Mucosa of descending colon (tissue), 3 donors: ENCODE measurements at regions not wholly inside any gene's neighbourhood (a gene's known extent, or its start where the extent isn't known, plus 50 kb on each side); places are given as distances from the start of the nearest gene placed in this dataset.

Source experiments
- ATAC-seq: fragments of 200-7000 bp; cut with Tn5 transposase; one replicate; pipeline ENCODE4 v1.9.1; 2020; ENCODE audit warnings: mild to moderate bottlenecking, moderate library complexity
- DNase-seq, 3 donors: peaks; one replicate each; pipeline ENCODE4 v3.0.0-alpha.2; 2020
- H3K36me3 ChIP-seq: fragments of 200-600 bp; one replicate; pipeline ENCODE4 v1.8.0; 2021; ENCODE audit warnings: low read depth, mild to moderate bottlenecking
- H3K4me1 ChIP-seq: fragments of 200-600 bp; one replicate; pipeline ENCODE4 v1.8.0; 2021; ENCODE audit warnings: low read depth, mild to moderate bottlenecking
- H3K4me3 ChIP-seq: fragments of 200-600 bp; one replicate; pipeline ENCODE4 v1.8.0; 2021; ENCODE audit warnings: mild to moderate bottlenecking
- H3K9me3 ChIP-seq: fragments of 200-600 bp; one replicate; pipeline ENCODE4 v1.8.0; 2021; ENCODE audit warnings: mild to moderate bottlenecking
- intact Hi-C, 2 donors: fragments of 100-400 bp; cut with DNase I in 1 of 2; cut with micrococcal nuclease in 1 of 2; formaldehyde crosslinking; loops; one replicate each; pipeline versions ENCODE4 v1.11.0 to v1.11.1; 2022; cut with DNase I, micrococcal nuclease
- TF ChIP-seq, protein P1 (sequence below): fragments of 200-600 bp; IDR thresholded peaks from one replicate; pipeline ENCODE4 v1.8.0; 2022; ENCODE audit warnings: antibody characterized with exemption, mild to moderate bottlenecking
- donor health status: DM: no; HTN: no; CAD: no; lungs with moderate emphysema.
- donor health status: DM: no; HTN: no; CAD: no.
- donor health status: DM: no; HTN: yes; CAD: no.

DNA sequence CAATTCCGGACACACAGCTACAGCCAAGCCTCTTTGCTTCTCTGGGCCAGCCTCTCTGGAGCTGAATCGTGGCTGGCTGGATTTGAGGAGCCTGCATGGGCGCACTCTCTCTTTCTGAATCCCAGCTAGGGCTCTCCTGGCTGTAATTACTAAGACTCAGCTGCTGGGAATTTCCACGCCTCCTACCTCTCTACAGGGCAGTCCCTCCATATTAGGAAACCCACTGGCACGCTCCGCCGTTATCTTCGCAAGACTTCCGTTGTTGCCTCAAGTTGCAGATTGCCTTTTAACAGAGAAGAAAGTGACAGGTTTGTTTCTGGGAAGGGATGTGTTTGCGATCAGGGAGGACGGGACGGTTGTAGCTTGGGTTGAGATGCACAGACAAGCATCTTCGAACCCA, 188.4 kb upstream of the NLRP1 start:
- Histone ChIP-seq H3K4me3 (no peak overlapping the region), H3K36me3 (no peaks in the 10 kb centered on the region), H3K4me1 (no peaks in the 10 kb centered on the region), H3K9me3 (no peaks in the 10 kb centered on the region)
- TF ChIP-seq, protein P1, sequence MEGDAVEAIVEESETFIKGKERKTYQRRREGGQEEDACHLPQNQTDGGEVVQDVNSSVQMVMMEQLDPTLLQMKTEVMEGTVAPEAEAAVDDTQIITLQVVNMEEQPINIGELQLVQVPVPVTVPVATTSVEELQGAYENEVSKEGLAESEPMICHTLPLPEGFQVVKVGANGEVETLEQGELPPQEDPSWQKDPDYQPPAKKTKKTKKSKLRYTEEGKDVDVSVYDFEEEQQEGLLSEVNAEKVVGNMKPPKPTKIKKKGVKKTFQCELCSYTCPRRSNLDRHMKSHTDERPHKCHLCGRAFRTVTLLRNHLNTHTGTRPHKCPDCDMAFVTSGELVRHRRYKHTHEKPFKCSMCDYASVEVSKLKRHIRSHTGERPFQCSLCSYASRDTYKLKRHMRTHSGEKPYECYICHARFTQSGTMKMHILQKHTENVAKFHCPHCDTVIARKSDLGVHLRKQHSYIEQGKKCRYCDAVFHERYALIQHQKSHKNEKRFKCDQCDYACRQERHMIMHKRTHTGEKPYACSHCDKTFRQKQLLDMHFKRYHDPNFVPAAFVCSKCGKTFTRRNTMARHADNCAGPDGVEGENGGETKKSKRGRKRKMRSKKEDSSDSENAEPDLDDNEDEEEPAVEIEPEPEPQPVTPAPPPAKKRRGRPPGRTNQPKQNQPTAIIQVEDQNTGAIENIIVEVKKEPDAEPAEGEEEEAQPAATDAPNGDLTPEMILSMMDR, result no peak
- DNase-seq (no peak), ATAC-seq (no peak)
- intact Hi-C loops, result no loop called here

GRCh38 chr17:5773816-5774360, 189.6 kb upstream of the NLRP1 start:
- Histone ChIP-seq H3K4me3 (no peak overlapping the region), H3K36me3 (no peaks in the 10 kb centered on the region), H3K9me3 (no peaks in the 10 kb centered on the region), H3K4me1 (no peaks in the 10 kb centered on the region)
- no peak for ATAC-seq
- intact Hi-C loops, result no loop called here
- TF ChIP-seq, protein P1, result no peak
- DNase-seq, result no peak

DNA sequence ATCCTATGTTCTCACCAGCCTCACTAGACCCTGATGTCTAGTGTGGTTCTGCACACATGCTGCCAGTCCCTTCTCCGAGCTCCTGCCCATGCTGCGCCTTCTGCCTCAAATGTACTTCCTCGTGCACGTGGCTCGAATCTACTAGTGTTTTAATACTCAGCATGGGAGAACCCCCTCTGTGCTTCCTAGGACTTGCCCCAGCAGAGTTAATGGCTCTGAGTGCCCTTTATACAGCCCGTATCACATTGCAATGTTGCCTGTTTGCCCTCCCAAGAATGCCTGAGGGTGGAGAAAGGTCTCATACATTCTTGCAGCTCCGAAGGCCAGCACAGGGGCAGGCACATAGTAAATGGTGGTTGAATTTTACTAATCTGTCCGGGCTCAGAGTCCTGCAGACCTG, 190.8 kb upstream of the NLRP1 start:
- H3K4me3 ChIP-seq, result no peak overlapping the region
- ATAC-seq (no peak), DNase-seq (no peak)
- no peaks in the 10 kb centered on the region for H3K9me3 ChIP-seq
- no peaks in the 10 kb centered on the region for H3K36me3 ChIP-seq
- TF ChIP-seq, protein P1, result no peak
- intact Hi-C loops, result no loop called here
- H3K4me1 ChIP-seq, result no peaks in the 10 kb centered on the region

GRCh38 chr17:5780476-5780875, 196.2 kb upstream of the NLRP1 start:
- intact Hi-C loops, result no loop called here
- Histone ChIP-seq H3K4me3 (no peak overlapping the region), H3K9me3 (no peaks in the 10 kb centered on the region), H3K4me1 (no peaks in the 10 kb centered on the region), H3K36me3 (no peaks in the 10 kb centered on the region)
- TF ChIP-seq, protein P1, result no peak
- DNase-seq (no peak), ATAC-seq (no peak)

DNA sequence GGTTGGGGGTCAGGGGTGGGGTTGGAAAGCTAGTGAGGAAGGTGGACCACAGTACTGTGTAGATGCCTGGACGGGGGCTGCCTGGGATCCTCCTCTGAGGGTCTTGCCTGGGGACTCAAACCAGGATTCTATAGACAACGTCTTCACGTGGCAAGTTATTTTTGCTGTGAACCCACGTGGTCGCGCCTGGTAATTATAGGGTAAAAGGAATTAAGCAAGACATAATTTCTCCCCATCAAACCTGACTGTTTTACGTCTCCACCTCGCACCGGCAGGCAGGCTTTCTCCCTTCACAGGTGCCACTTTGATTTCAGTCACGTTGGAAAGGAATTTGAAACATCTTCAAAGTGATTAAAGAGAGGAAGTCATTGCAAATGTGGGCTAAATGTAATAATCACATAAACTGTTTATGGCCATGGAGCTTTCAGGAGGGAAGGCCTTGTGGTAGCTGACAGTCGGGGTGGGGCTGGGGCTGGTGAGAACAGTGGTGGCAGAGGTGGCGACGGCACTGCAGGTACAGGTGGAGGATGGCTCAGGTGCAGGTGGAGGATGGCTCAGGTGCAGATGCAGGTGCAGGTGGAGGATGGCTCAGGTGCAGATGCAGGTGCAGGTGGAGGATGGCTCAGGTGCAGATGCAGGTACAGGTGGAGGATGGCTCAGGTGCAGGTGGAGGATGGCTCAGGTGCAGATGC, 197.1 kb upstream of the NLRP1 start:
- TF ChIP-seq, protein P1, result no peak
- no peak overlapping the region for H3K4me3 ChIP-seq
- no peak for ATAC-seq
- no peaks in the 10 kb centered on the region for H3K4me1 ChIP-seq
- DNase-seq, result no peak
- intact Hi-C loops, result no loop called here
- H3K9me3 ChIP-seq, result no peaks in the 10 kb centered on the region
- no peaks in the 10 kb centered on the region for H3K36me3 ChIP-seq
